ENCODE measurements at regions not wholly inside any gene's neighbourhood (a gene's known extent, or its start where the extent isn't known, plus 50 kb on each side); places are given as distances from the start of the nearest gene placed in this dataset.

DNA sequence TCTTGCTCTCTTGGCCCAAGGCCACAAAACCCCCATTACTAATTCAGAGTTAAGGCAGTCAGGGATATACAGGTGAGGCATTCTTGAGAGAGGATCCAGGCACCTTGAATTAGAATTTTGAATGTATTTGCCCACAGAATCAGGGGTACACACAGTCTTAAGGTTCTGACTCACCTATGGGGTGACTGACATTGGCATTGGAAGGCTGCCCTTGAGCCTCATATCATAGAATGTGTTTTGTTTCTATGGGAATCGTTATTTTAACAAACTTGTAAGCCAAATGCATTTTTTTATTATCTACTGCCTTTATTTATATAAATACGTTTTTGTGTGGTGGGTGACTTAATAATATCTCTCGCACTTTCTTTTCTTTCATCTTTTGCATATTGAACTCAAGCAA, 218.6 kb upstream of the CITED2 start:
- no peak for DNase-seq (ENCODE audit: low read depth)
- TF ChIP-seq CTCF (IDR thresholded peaks at IDR 0.05; ENCODE audit: control insufficient read depth, extremely low read depth, insufficient read depth) = no peak
- no peak overlapping the region for H3K4me3 ChIP-seq (ENCODE audit: low read depth, low read length)

DNA sequence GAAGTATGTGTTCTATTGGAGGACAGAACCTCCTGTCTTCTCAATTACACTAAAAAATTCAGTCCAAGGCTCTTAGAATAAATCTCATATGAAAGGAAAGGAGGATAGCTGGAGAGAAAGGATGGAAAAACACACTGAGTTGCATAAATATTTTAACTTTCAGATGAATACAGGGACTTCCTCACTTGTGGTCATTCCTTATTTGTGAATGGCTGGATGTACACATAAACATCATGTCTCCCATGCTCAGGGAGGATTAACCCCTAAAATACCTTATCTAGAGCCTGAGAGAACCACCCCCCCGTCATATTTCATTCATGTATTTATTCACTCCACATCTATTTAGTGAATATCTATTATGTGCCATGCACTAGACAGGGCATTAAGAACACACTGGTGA, 217.6 kb upstream of the CITED2 start:
- DNase-seq (ENCODE audit: low read depth) = no peak
- TF ChIP-seq CTCF (IDR thresholded peaks at IDR 0.05; ENCODE audit: control insufficient read depth, extremely low read depth, insufficient read depth) = no peak
- H3K4me3 ChIP-seq (ENCODE audit: low read depth, low read length) = no peak overlapping the region

DNA sequence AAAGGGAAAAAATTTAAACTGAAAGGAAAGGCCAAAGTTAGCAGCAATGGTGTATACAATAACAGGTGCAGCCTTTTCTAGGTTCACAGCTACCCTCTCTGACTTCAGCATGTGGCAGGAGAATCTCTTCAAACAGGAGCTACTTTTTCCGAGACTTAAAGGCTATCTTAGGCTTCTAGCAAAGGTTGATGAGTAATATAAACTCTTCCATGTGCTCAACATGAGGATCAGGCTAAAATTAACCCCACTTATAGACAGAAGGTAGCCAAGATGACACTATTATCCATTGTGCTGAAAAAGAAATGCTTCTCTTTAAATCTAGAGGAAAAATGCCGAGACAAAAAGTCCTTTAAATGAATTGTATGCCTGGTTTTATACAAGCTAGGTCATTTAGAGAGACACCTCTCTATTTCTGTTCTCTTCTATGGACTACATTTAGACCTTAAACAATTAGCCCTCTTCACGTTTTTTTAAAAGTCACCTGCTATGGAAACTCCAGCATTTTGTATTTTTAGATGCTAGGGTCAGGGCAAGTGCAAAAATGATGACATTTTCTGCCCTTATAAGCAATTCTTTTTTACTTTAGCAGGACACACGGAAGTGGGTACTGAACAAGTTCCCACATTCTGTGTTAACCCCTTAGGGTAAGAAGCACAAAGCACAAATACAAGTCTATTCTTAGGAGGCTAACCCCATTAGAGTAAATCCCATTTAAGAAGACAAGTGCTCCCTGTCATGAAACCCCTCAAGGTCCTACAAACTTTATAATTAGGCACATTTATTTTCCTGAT, 216.8 kb upstream of the CITED2 start:
- H3K4me3 ChIP-seq (ENCODE audit: low read depth, low read length) = no peak overlapping the region
- no peak for TF ChIP-seq CTCF (IDR thresholded peaks at IDR 0.05; ENCODE audit: control insufficient read depth, extremely low read depth, insufficient read depth)
- DNase-seq (ENCODE audit: low read depth) = no peak

GRCh38 chr6:139590206-139590605, 215.8 kb upstream of the CITED2 start:
- DNase-seq (ENCODE audit: low read depth) = peak; percentile 33
- H3K4me3 ChIP-seq (ENCODE audit: low read depth, low read length) = no peak overlapping the region
- no peak for TF ChIP-seq CTCF (IDR thresholded peaks at IDR 0.05; ENCODE audit: control insufficient read depth, extremely low read depth, insufficient read depth)

GRCh38 chr6:139588734-139589593, 214.5 kb upstream of the CITED2 start:
- peak; percentile 32 for DNase-seq (ENCODE audit: low read depth)
- H3K4me3 ChIP-seq (ENCODE audit: low read depth, low read length) = no peak overlapping the region
- no peak for TF ChIP-seq CTCF (IDR thresholded peaks at IDR 0.05; ENCODE audit: control insufficient read depth, extremely low read depth, insufficient read depth)

DNA sequence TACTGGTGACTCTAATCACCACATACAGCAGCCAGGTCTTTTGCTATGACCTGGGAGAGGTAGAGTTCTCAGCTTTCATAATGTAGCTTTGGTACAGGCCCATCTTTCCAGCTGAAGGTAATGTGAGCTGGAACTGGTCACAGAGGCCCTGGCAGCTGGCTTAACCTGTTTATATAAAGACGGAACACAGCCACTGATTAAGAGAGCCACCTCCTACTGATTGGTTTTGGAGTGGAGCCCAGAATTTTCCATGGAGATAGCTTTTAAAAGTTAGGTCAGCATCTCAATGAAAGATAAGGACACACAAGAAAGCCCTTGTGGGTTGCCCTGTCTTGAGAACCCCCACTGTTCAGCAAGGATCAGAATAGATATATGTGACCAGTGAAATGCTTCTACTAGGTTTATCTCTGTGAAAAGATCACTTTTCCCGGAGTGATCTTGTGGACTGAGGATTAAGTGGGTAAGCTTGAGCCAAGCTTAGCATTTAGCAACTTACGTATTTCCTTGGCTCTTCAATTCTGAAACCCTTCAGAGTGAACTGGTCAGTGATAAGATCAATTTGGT, 213.7 kb upstream of the CITED2 start:
- H3K4me3 ChIP-seq (ENCODE audit: low read depth, low read length) = no peak overlapping the region
- no peak for TF ChIP-seq CTCF (IDR thresholded peaks at IDR 0.05; ENCODE audit: control insufficient read depth, extremely low read depth, insufficient read depth)
- peak; percentile 90 for DNase-seq (ENCODE audit: low read depth)
